HEK293 (cell line): ENCODE measurements at regions not wholly inside any gene's neighbourhood (a gene's known extent, or its start where the extent isn't known, plus 50 kb on each side); places are given as distances from the start of the nearest gene placed in this dataset.

Experiments used
- CTCF ChIA-PET: fragments of 350-600 bp; formaldehyde crosslinking; extraction: SDS; loops from one replicate; lab custom pipeline; 2021; ENCODE audit warnings: antibody characterized with exemption; lab: Yijun Ruan, JAX
- POLR2A ChIA-PET: fragments of 300-600 bp; formaldehyde crosslinking; extraction: SDS; loops from one replicate; lab custom pipeline; 2020; ENCODE audit warnings: antibody characterized with exemption, inconsistent platforms; lab: Yijun Ruan, JAX
- H3K27ac ChIP-seq: fragments of 200-500 bp; sonication (Bioruptor generic); 2 replicates; pipeline ENCODE4 v1.5.1; 2014; ENCODE audit warnings: low read depth, low read length, control low read depth, inconsistent platforms; ENCODE audit errors: extremely low read depth
- H3K36me3 ChIP-seq, 2 experiments: fragments of 200-500 bp in 1 of 2; sonication (Bioruptor generic) in 1 of 2; 1 replicate in 1 of 2; 2 replicates in 1 of 2; pipeline ENCODE4 v1.5.1; 2014 to 2017; ENCODE audit warnings: inconsistent platforms in 2 of 2, low read length in 2 of 2; ENCODE audit not compliant: control insufficient read depth in 2 of 2, insufficient read depth in 1 of 2
- H3K4me1 ChIP-seq: fragments of 200-500 bp; sonication (Bioruptor generic); 2 replicates; pipeline ENCODE4 v1.5.1; 2014; ENCODE audit warnings: mild to moderate bottlenecking, low read length, inconsistent platforms; ENCODE audit not compliant: control insufficient read depth, insufficient read depth
- H3K4me3 ChIP-seq: 2 replicates; pipeline ENCODE4 v1.5.1; 2011; ENCODE audit warnings: low read depth, mild to moderate bottlenecking, control low read depth, low read length, moderate library complexity
- H3K9me3 ChIP-seq: fragments of 200-500 bp; sonication (Bioruptor generic); 2 replicates; pipeline ENCODE4 v1.5.1; 2014; ENCODE audit warnings: low read depth, low read length, inconsistent platforms; ENCODE audit not compliant: control insufficient read depth, insufficient read depth
- ELK4 ChIP-seq: IDR thresholded peaks from 2 replicates; pipeline ENCODE4 v1.6.1; 2011; ENCODE audit warnings: mild to moderate bottlenecking, low read depth, low read length, borderline replicate concordance
- KLF1 ChIP-seq: fragments of 450-650 bp; formaldehyde crosslinking; IDR thresholded peaks from 2 replicates; pipeline ENCODE4 v1.5.1; 2016; ENCODE audit warnings: missing biosample characterization, missing genetic modification characterization
- KLF17 ChIP-seq: fragments of 450-650 bp; formaldehyde crosslinking; IDR thresholded peaks from 2 replicates; pipeline ENCODE4 v1.5.1; 2016; ENCODE audit warnings: missing biosample characterization, missing genetic modification characterization
- ZBTB10 ChIP-seq: fragments of 450-650 bp; formaldehyde crosslinking; IDR thresholded peaks from 2 replicates; pipeline ENCODE4 v1.5.1; 2016; ENCODE audit warnings: missing biosample characterization, missing genetic modification characterization
- ZNF157 ChIP-seq: fragments of 450-650 bp; formaldehyde crosslinking; IDR thresholded peaks from 2 replicates; pipeline ENCODE4 v1.5.1; 2016; ENCODE audit warnings: missing biosample characterization, missing genetic modification characterization
- ZNF174 ChIP-seq: fragments of 450-650 bp; formaldehyde crosslinking; IDR thresholded peaks from 2 replicates; pipeline ENCODE4 v1.5.0; 2017; ENCODE audit warnings: missing biosample characterization, mild to moderate bottlenecking, missing genetic modification characterization
- ZNF24 ChIP-seq: fragments of 450-650 bp; formaldehyde crosslinking; IDR thresholded peaks from 2 replicates; pipeline ENCODE4 v1.5.1; 2016; ENCODE audit warnings: missing biosample characterization, missing genetic modification characterization
- ZNF292 ChIP-seq: fragments of 450-650 bp; formaldehyde crosslinking; IDR thresholded peaks from 2 replicates; pipeline ENCODE4 v1.5.1; 2016; ENCODE audit warnings: low read depth, missing biosample characterization, missing genetic modification characterization, borderline replicate concordance
- ZNF311 ChIP-seq: fragments of 450-650 bp; formaldehyde crosslinking; IDR thresholded peaks from 2 replicates; pipeline ENCODE4 v1.5.1; 2017; ENCODE audit warnings: missing biosample characterization, missing genetic modification characterization, borderline replicate concordance
- ZNF341 ChIP-seq: fragments of 450-650 bp; formaldehyde crosslinking; IDR thresholded peaks from 2 replicates; pipeline ENCODE4; 2016; ENCODE audit warnings: low read depth, missing biosample characterization, missing genetic modification characterization
- ZNF416 ChIP-seq: fragments of 450-650 bp; formaldehyde crosslinking; IDR thresholded peaks from 2 replicates; pipeline ENCODE4 v1.5.1; 2016; ENCODE audit warnings: missing biosample characterization, missing genetic modification characterization
- ZNF433 ChIP-seq: fragments of 450-650 bp; formaldehyde crosslinking; IDR thresholded peaks from 2 replicates; pipeline ENCODE4 v1.5.1; 2016; ENCODE audit warnings: missing biosample characterization, missing genetic modification characterization, low read depth
- ZNF549 ChIP-seq: fragments of 450-650 bp; IDR thresholded peaks from 2 replicates; pipeline ENCODE4 v1.5.1; 2018; ENCODE audit warnings: missing biosample characterization, missing genetic modification characterization, mild to moderate bottlenecking, inconsistent platforms, moderate library complexity
- ZNF621 ChIP-seq: fragments of 450-650 bp; formaldehyde crosslinking; IDR thresholded peaks from 2 replicates; pipeline ENCODE4 v1.5.1; 2017; ENCODE audit warnings: missing biosample characterization, missing genetic modification characterization
- ZNF645 ChIP-seq: fragments of 450-650 bp; formaldehyde crosslinking; IDR thresholded peaks from 2 replicates; pipeline ENCODE4; 2016; ENCODE audit warnings: missing biosample characterization, missing genetic modification characterization
- ZNF654 ChIP-seq: fragments of 450-650 bp; formaldehyde crosslinking; IDR thresholded peaks from 2 replicates; pipeline ENCODE4 v1.5.1; 2016; ENCODE audit warnings: low read depth, missing biosample characterization, missing genetic modification characterization
- ZNF843 ChIP-seq: fragments of 450-650 bp; formaldehyde crosslinking; IDR thresholded peaks from 2 replicates; pipeline ENCODE4 v1.5.1; 2016; ENCODE audit warnings: missing biosample characterization, missing genetic modification characterization
- ZXDB ChIP-seq: fragments of 450-650 bp; formaldehyde crosslinking; IDR thresholded peaks from 2 replicates; pipeline ENCODE4 v1.5.1; 2016; ENCODE audit warnings: missing biosample characterization, missing genetic modification characterization

GRCh38 chr15:37877851-37878741, 56.3 kb upstream of the TMCO5A start:
- CTCF ChIA-PET, result interaction anchor here (1.4 kb wide), 1 partner anchor 742 kb away, joined by 3 read pairs; no protein-coding TSS in a partner anchor
- no peak overlapping the region for H3K4me3 ChIP-seq
- no peaks in the 10 kb centered on the region for H3K36me3 ChIP-seq
- H3K27ac ChIP-seq, result no peak overlapping the region
- POLR2A ChIA-PET, result no interaction called here
- TF ChIP-seq ZNF24 (tag by site-specific recombination), result no peak
- no peak for TF ChIP-seq ZBTB10
- TF ChIP-seq ZNF433 (tag by site-specific recombination), result no peak
- no peak for TF ChIP-seq ZNF621 (tag by site-specific recombination)
- no peak for TF ChIP-seq ZNF157 (tag by site-specific recombination)
- TF ChIP-seq ZNF645 (tag by site-specific recombination), result no peak
- TF ChIP-seq ZNF549 (tag by site-specific recombination), result no peak
- no peak for TF ChIP-seq KLF1 (tag by site-specific recombination)
- no peak for TF ChIP-seq ZNF292 (tag by site-specific recombination)
- no peak for TF ChIP-seq ZNF843 (tag by site-specific recombination)
- no peak for TF ChIP-seq KLF17 (tag by site-specific recombination)
- TF ChIP-seq ZXDB (tag by site-specific recombination), result no peak
- no peak for TF ChIP-seq ELK4
- no peak for TF ChIP-seq ZNF174 (tag by site-specific recombination)
- no peak for TF ChIP-seq ZNF341 (tag by site-specific recombination)
- TF ChIP-seq ZNF311 (tag by site-specific recombination), result no peak
- no peaks in the 10 kb centered on the region for H3K4me1 ChIP-seq
- H3K9me3 ChIP-seq, result no peaks in the 10 kb centered on the region

- Histone ChIP-seq H3K9me3 (no peaks in the 10 kb centered on the region), H3K4me3 (no peak overlapping the region), H3K4me1 (no peaks in the 10 kb centered on the region), H3K36me3 (no peaks in the 10 kb centered on the region), H3K27ac (no peak overlapping the region)
- TF ChIP-seq ZNF654 (tag by site-specific recombination), result peak; percentile 80
- no peak for TF ChIP-seq ZNF416
- CTCF ChIA-PET, result interaction anchor here (0.6 to 2.4 kb wide), 17 partner anchors 8 to 1344 kb away, joined by 3 to 9 read pairs (median 4); no protein-coding TSS in a partner anchor
- POLR2A ChIA-PET, result no interaction called here
These were observed 54.2 kb upstream of the TMCO5A start for GRCh38 chr15:37880009-37880834.
